Panc1 (cell line): ENCODE measurements at regions not wholly inside any gene's neighbourhood (a gene's known extent, or its start where the extent isn't known, plus 50 kb on each side); places are given as distances from the start of the nearest gene placed in this dataset.

Experiments used
- ATAC-seq: fragments of 200-7000 bp; cut with Tn5 transposase; 2 replicates; pipeline ENCODE4 v1.9.1; 2020; ENCODE audit warnings: mild to moderate bottlenecking, moderate library complexity
- BruUV-seq: library from RNA; stranded (reverse); fragments of 400-500 nt; replicated peaks from 2 replicates; lab custom pipeline; 2021; lab: Mats Ljungman, UMichigan
- CTCF ChIA-PET: fragments of 300-600 bp; sonication (Branson Sonifier 250); formaldehyde crosslinking; loops from one replicate; lab custom pipeline; 2022; ENCODE audit warnings: antibody characterized with exemption; lab: Charles Lee
- POLR2A ChIA-PET: fragments of 300-600 bp; sonication (Branson Sonifier 250); formaldehyde crosslinking; loops from one replicate; lab custom pipeline; 2022; ENCODE audit warnings: antibody characterized with exemption; lab: Charles Lee
- DNase-seq: peaks from one replicate; pipeline ENCODE4 v3.0.0-alpha.2; 2010; ENCODE audit warnings: low read depth, low spot score
- H3K27ac ChIP-seq: 2 replicates; pipeline ENCODE4 v1.5.1; 2011; ENCODE audit warnings: mild to moderate bottlenecking, low read length, inconsistent platforms
- H3K27me3 ChIP-seq: fragments of 200-500 bp; sonication (Bioruptor generic); 2 replicates; pipeline ENCODE4 v1.6.0; 2014; ENCODE audit warnings: low read length, inconsistent platforms; ENCODE audit not compliant: control insufficient read depth, insufficient read depth
- H3K36me3 ChIP-seq: fragments of 200-500 bp; sonication (Bioruptor generic); 2 replicates; pipeline ENCODE4 v1.5.1; 2014; ENCODE audit warnings: inconsistent platforms, mild to moderate bottlenecking, low read length, moderate library complexity; ENCODE audit not compliant: control insufficient read depth, insufficient read depth
- H3K4me1 ChIP-seq: 2 replicates; pipeline ENCODE4 v1.5.1; 2011; ENCODE audit warnings: inconsistent platforms, mild to moderate bottlenecking, low read length, moderate library complexity; ENCODE audit not compliant: control insufficient read depth, insufficient read depth
- H3K4me3 ChIP-seq, 2 experiments: 2 replicates each; pipeline ENCODE4 v1.5.1; 2011 to 2012; ENCODE audit warnings: low read depth in 2 of 2, low read length in 2 of 2, mild to moderate bottlenecking in 2 of 2, inconsistent platforms in 1 of 2, moderate library complexity in 1 of 2
- H3K9me3 ChIP-seq: fragments of 200-500 bp; sonication (Bioruptor generic); 2 replicates; pipeline ENCODE4 v1.5.1; 2014; ENCODE audit warnings: low read depth, mild to moderate bottlenecking, inconsistent platforms, low read length, moderate library complexity; ENCODE audit not compliant: control insufficient read depth, insufficient read depth
- CTCF ChIP-seq: fragments of 450-650 bp; IDR thresholded peaks from 2 replicates; pipeline ENCODE4 v1.5.1; 2017; ENCODE audit warnings: mild to moderate bottlenecking
- POLR2AphosphoS5 ChIP-seq: IDR thresholded peaks from 2 replicates; pipeline ENCODE4 v1.6.1; 2012; ENCODE audit warnings: mild to moderate bottlenecking, low read depth, low read length, moderate library complexity
- SIN3A ChIP-seq: IDR thresholded peaks from 2 replicates; pipeline ENCODE4 v1.6.1; 2012; ENCODE audit warnings: low read depth, mild to moderate bottlenecking, low read length, moderate library complexity, borderline replicate concordance; ENCODE audit not compliant: insufficient read depth
- TCF7L2 ChIP-seq: IDR thresholded peaks from 2 replicates; pipeline ENCODE4 v1.6.1; 2011; ENCODE audit warnings: mild to moderate bottlenecking, low read depth, low read length, inconsistent platforms
- in situ Hi-C: cut with HindIII; loops from 2 replicates; pipeline ENCODE4 v1.10.0; 2016; ENCODE audit warnings: low sequenced_read_pairs, low pct_unique_long_range_greater_than_20kb
- intact Hi-C: fragments of 100-400 bp; cut with micrococcal nuclease; formaldehyde crosslinking; loops from one replicate; pipeline ENCODE4 v1.10.0; 2022; ENCODE audit not compliant: unreplicated experiment
- TF ChIP-seq, protein P1 (sequence below), 2 experiments: IDR thresholded peaks; 2 replicates each; pipeline ENCODE4 v1.6.1; 2011 to 2012; ENCODE audit warnings: low read depth in 2 of 2, control low read depth in 1 of 2, low read length in 1 of 2, mild to moderate bottlenecking in 1 of 2, moderate library complexity in 1 of 2; ENCODE audit not compliant: insufficient read depth in 1 of 2

DNA sequence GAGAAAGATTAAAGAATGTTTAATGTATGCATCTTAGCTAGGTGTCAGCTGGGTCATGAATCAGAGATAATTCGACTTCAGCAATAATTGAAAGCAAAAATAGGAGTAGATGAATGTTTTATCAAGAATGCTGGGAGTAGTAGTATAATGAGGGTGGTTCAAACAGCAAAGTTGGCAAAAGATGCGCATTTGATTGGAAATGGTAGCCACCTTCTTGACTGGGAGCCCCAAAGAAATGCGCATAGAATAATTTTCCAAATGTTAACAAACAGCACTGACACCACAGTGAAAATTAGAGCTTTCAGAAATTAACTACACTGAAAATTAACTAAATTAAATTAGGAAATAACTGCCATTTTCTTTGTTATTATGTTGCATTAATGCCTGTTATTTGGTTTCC lies 195.8 kb downstream of the TUSC7 start:
- in situ Hi-C loops (no loop called here), intact Hi-C loops (no loop called here)
- Histone ChIP-seq H3K36me3 (no peaks in the 10 kb centered on the region), H3K27me3 (no peaks in the 10 kb centered on the region), H3K4me3 (no peak overlapping the region), H3K27ac (no peak overlapping the region), H3K9me3 (0 out of 2 replicates have a peak, but pooled peaks cover 4% of the 10 kb centered on the region), H3K4me1 (no peaks in the 10 kb centered on the region)
- POLR2A ChIA-PET = no interaction called here
- TF ChIP-seq CTCF (no peak), SIN3A (no peak), POLR2AphosphoS5 (no peak), TCF7L2 (no peak)
- TF ChIP-seq, protein P1, sequence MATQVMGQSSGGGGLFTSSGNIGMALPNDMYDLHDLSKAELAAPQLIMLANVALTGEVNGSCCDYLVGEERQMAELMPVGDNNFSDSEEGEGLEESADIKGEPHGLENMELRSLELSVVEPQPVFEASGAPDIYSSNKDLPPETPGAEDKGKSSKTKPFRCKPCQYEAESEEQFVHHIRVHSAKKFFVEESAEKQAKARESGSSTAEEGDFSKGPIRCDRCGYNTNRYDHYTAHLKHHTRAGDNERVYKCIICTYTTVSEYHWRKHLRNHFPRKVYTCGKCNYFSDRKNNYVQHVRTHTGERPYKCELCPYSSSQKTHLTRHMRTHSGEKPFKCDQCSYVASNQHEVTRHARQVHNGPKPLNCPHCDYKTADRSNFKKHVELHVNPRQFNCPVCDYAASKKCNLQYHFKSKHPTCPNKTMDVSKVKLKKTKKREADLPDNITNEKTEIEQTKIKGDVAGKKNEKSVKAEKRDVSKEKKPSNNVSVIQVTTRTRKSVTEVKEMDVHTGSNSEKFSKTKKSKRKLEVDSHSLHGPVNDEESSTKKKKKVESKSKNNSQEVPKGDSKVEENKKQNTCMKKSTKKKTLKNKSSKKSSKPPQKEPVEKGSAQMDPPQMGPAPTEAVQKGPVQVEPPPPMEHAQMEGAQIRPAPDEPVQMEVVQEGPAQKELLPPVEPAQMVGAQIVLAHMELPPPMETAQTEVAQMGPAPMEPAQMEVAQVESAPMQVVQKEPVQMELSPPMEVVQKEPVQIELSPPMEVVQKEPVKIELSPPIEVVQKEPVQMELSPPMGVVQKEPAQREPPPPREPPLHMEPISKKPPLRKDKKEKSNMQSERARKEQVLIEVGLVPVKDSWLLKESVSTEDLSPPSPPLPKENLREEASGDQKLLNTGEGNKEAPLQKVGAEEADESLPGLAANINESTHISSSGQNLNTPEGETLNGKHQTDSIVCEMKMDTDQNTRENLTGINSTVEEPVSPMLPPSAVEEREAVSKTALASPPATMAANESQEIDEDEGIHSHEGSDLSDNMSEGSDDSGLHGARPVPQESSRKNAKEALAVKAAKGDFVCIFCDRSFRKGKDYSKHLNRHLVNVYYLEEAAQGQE (IDR thresholded peaks at IDR 0.05; ENCODE audit: insufficient read depth in 1 of 2, low read depth in 2 of 2, low read length in 1 of 2) = no peak
- CTCF ChIA-PET = no interaction called here
- DNase-seq = no peak
- no TSS peak for BruUV-seq
- ATAC-seq = no peak

DNA sequence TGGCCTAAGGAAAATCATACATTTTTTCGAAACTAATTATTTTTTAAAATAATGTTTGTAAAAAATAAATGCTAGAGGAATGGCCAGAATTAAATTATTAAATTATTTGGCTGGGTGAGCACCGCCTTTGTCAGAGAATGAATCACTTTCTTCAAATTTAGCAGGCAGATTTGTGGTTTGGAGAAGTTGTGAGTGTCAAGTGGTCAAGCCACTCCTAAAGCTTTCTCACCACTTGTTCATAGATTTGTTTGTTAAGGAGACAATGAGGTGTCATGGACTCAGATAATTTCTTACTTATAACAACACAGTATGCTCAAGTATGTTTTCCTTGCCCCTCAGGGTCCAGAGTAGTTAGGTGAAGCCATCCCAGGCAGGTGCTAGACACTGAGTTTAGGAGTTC lies 196.2 kb downstream of the TUSC7 start:
- ATAC-seq (no peak), DNase-seq (no peak)
- intact Hi-C loops (no loop called here), in situ Hi-C loops (no loop called here)
- Histone ChIP-seq H3K36me3 (no peaks in the 10 kb centered on the region), H3K27me3 (no peaks in the 10 kb centered on the region), H3K27ac (no peak overlapping the region), H3K4me1 (no peaks in the 10 kb centered on the region), H3K4me3 (no peak overlapping the region), H3K9me3 (0 out of 2 replicates have a peak, but pooled peaks cover 4% of the 10 kb centered on the region)
- no TSS peak for BruUV-seq
- TF ChIP-seq SIN3A = no peak
- no peak for TF ChIP-seq POLR2AphosphoS5
- no peak for TF ChIP-seq TCF7L2
- TF ChIP-seq, protein P1 (IDR thresholded peaks at IDR 0.05; ENCODE audit: insufficient read depth in 1 of 2, low read depth in 2 of 2, low read length in 1 of 2) = no peak
- TF ChIP-seq CTCF = no peak
- ChIA-PET CTCF (no interaction called here), POLR2A (no interaction called here)
